HepG2 (cell line): ENCODE measurements at regions not wholly inside any gene's neighbourhood (a gene's known extent, or its start where the extent isn't known, plus 50 kb on each side); places are given as distances from the start of the nearest gene placed in this dataset.

Source experiments
- ATAC-seq: fragments of 200-7000 bp; cut with Tn5 transposase; 3 replicates; pipeline ENCODE4 v1.9.1; 2020; ENCODE audit warnings: mild to moderate bottlenecking, moderate library complexity
- BruUV-seq: library from RNA; stranded (reverse); fragments of 400-500 nt; replicated peaks from 2 replicates; lab custom pipeline; 2021; lab: Mats Ljungman, UMichigan
- CTCF ChIA-PET: fragments of 300-600 bp; formaldehyde crosslinking; extraction: SDS; loops from one replicate; lab custom pipeline; 2021; ENCODE audit warnings: low total read pairs, inconsistent platforms, low intra/inter-chr PET ratio; lab: Yijun Ruan, JAX
- POLR2A ChIA-PET: fragments of 350-600 bp; sonication (Branson Sonifier 250); formaldehyde crosslinking; loops from one replicate; lab custom pipeline; 2020; ENCODE audit warnings: antibody characterized with exemption, inconsistent platforms; lab: Yijun Ruan, JAX
- DNase-seq: peaks from one replicate; pipeline ENCODE4 v3.0.0-alpha.2; 2015; ENCODE audit warnings: low spot score
- FAIRE-seq: peaks from 3 replicates; lab custom pipeline; 2011; peaks lifted over from hg19 to GRCh38; lab: Jason Lieb, UNC
- H2AFZ ChIP-seq: one replicate; pipeline ENCODE4 v1.6.1; 2011; ENCODE audit warnings: low read length, inconsistent platforms
- H3K27ac ChIP-seq: fragments of 300-600 bp; 3 replicates; pipeline ENCODE4 v1.8.0; 2011; ENCODE audit warnings: mixed run types, mild to moderate bottlenecking, mixed read lengths, low read length, inconsistent platforms; ENCODE audit not compliant: insufficient read depth; ENCODE audit errors: extremely low read length
- H3K27me3 ChIP-seq, 2 experiments: fragments of 200-600 bp in 1 of 2; 2 replicates in 1 of 2; 3 replicates in 1 of 2; pipeline versions ENCODE4 v1.6.0 to v1.8.0; 2011; ENCODE audit warnings: low read length in 2 of 2, mild to moderate bottlenecking in 2 of 2, moderate library complexity in 2 of 2, inconsistent platforms in 1 of 2; ENCODE audit not compliant: insufficient read depth in 2 of 2, control insufficient read depth in 1 of 2
- H3K36me3 ChIP-seq, 2 experiments: fragments of 200-600 bp in 1 of 2; replicated peaks in 1 of 2; 2 replicates in 1 of 2; 3 replicates in 1 of 2; pipeline versions ENCODE4 v1.5.1 to v1.8.0; 2011; ENCODE audit warnings: low read length in 2 of 2, inconsistent platforms in 1 of 2; ENCODE audit not compliant: insufficient read depth in 2 of 2, control insufficient read depth in 1 of 2
- H3K4me1 ChIP-seq: 2 replicates; pipeline ENCODE4 v1.5.1; 2012; ENCODE audit warnings: low read length, inconsistent platforms; ENCODE audit not compliant: insufficient read depth
- H3K4me2 ChIP-seq: 2 replicates; pipeline ENCODE4 v1.6.0; 2011; ENCODE audit warnings: low read depth, low read length, inconsistent platforms
- H3K4me3 ChIP-seq, 3 experiments: fragments of 200-600 bp in 1 of 3; sonication (generic), shearing (Covaris generic) in 1 of 3; replicated peaks in 1 of 3; 2 replicates each; pipeline ENCODE4 v1.5.1; 2011 to 2016; ENCODE audit warnings: low read length in 3 of 3, inconsistent platforms in 2 of 3, low read depth in 2 of 3, mild to moderate bottlenecking in 2 of 3, control low read depth in 1 of 3, mixed read lengths in 1 of 3; ENCODE audit not compliant: insufficient read depth in 1 of 3
- H3K79me2 ChIP-seq: one replicate; pipeline ENCODE4 v1.6.1; 2011; ENCODE audit warnings: low read length, inconsistent platforms; ENCODE audit not compliant: insufficient read depth
- H3K9ac ChIP-seq: 2 replicates; pipeline ENCODE4 v1.6.0; 2011; ENCODE audit warnings: mild to moderate bottlenecking, low read depth, low read length, inconsistent platforms; ENCODE audit not compliant: insufficient read depth
- H3K9me3 ChIP-seq: 2 replicates; pipeline ENCODE4 v1.5.1; 2012; ENCODE audit warnings: mild to moderate bottlenecking, low read length
- H4K20me1 ChIP-seq: 2 replicates; pipeline ENCODE4 v1.6.0; 2011; ENCODE audit warnings: inconsistent platforms, mild to moderate bottlenecking, low read length, moderate library complexity; ENCODE audit not compliant: insufficient read depth
- ARNT ChIP-seq: fragments of 450-650 bp; IDR thresholded peaks from 2 replicates; pipeline ENCODE4 v1.6.1; 2017
- ATF7-NPFF ChIP-seq: sonication (generic); formaldehyde crosslinking; IDR thresholded peaks from 2 replicates; pipeline ENCODE4 v1.8.1; 2023; ENCODE audit warnings: mild to moderate bottlenecking, low read depth, missing genetic modification reagents, moderate library complexity
- GTF3A ChIP-seq: sonication (generic); formaldehyde crosslinking; conservative IDR thresholded peaks from 2 replicates; pipeline ENCODE4 v1.4.0; 2020; ENCODE audit warnings: mild to moderate bottlenecking, missing genetic modification reagents
- MED8 ChIP-seq: sonication (generic); formaldehyde crosslinking; IDR thresholded peaks from 2 replicates; pipeline ENCODE4 v1.8.1; 2023; ENCODE audit warnings: mild to moderate bottlenecking, missing genetic modification reagents; ENCODE audit not compliant: insufficient replicate concordance
- NFKBIZ ChIP-seq: IDR thresholded peaks from 2 replicates; pipeline ENCODE4 v1.6.1; 2018; ENCODE audit warnings: missing genetic modification reagents, missing compliant biosample characterization
- NR3C1 ChIP-seq: sonication (generic); formaldehyde crosslinking; IDR thresholded peaks from 2 replicates; pipeline ENCODE4 v1.4.0; 2020; ENCODE audit warnings: missing genetic modification reagents
- SMARCC2 ChIP-seq: fragments of 450-650 bp; IDR thresholded peaks from 2 replicates; pipeline ENCODE4 v1.6.1; 2017; ENCODE audit warnings: antibody characterized with exemption, mild to moderate bottlenecking
- SRSF9 ChIP-seq: fragments of 200-400 bp; formaldehyde crosslinking; IDR thresholded peaks from 2 replicates; pipeline ENCODE4 v1.6.1; 2018; ENCODE audit warnings: borderline replicate concordance, mild to moderate bottlenecking, low read depth, low read length; ENCODE audit not compliant: insufficient read depth, poor library complexity, severe bottlenecking
- TEF ChIP-seq: sonication (generic); formaldehyde crosslinking; IDR thresholded peaks from 2 replicates; pipeline ENCODE4 v1.5.0; 2020; ENCODE audit warnings: missing genetic modification reagents
- ZBED4 ChIP-seq: sonication (generic); formaldehyde crosslinking; IDR thresholded peaks from 2 replicates; pipeline ENCODE4 v1.4.0; 2020; ENCODE audit warnings: missing genetic modification reagents, borderline replicate concordance
- ZFX ChIP-seq: sonication (generic); formaldehyde crosslinking; IDR thresholded peaks from 2 replicates; pipeline ENCODE4 v1.4.0; 2020; ENCODE audit warnings: mild to moderate bottlenecking, low read depth, missing genetic modification reagents, moderate library complexity
- ZNF12 ChIP-seq: sonication (generic); formaldehyde crosslinking; IDR thresholded peaks from 2 replicates; pipeline ENCODE4 v1.5.0; 2020; ENCODE audit warnings: missing genetic modification reagents
- ZNF263 ChIP-seq: sonication (generic); formaldehyde crosslinking; IDR thresholded peaks from 2 replicates; pipeline ENCODE4 v1.4.0; 2020; ENCODE audit warnings: missing genetic modification reagents
- ZNF460 ChIP-seq: sonication (generic); formaldehyde crosslinking; IDR thresholded peaks from 2 replicates; pipeline ENCODE4 v1.5.1; 2020; ENCODE audit warnings: missing genetic modification reagents, mild to moderate bottlenecking, borderline replicate concordance
- ZNF547 ChIP-seq: sonication (generic); formaldehyde crosslinking; IDR thresholded peaks from 2 replicates; pipeline ENCODE4 v1.5.1; 2020; ENCODE audit warnings: mild to moderate bottlenecking, missing genetic modification reagents
- ZNF720 ChIP-seq: sonication (generic); formaldehyde crosslinking; IDR thresholded peaks from 2 replicates; pipeline ENCODE4 v1.4.0; 2020; ENCODE audit warnings: missing genetic modification reagents
- ZNF766 ChIP-seq: sonication (generic); formaldehyde crosslinking; IDR thresholded peaks from 2 replicates; pipeline ENCODE4 v1.5.0; 2020; ENCODE audit warnings: missing genetic modification reagents, borderline replicate concordance
- WGBS: methylation state at CpG from one replicate; pipeline ENCODE4 v1.1.6; 2017; ENCODE audit warnings: low lambda C conversion rate; 5-methylcytosine and 5-hydroxymethylcytosine counted together
- in situ Hi-C: cut with HindIII; loops from 2 replicates; pipeline ENCODE4 v1.10.0; 2017; ENCODE audit warnings: low pct_unique_long_range_greater_than_20kb; ENCODE audit not compliant: extremely low pct_ligation_motif_present
- intact Hi-C: fragments of 100-400 bp; cut with micrococcal nuclease; formaldehyde crosslinking; loops from one replicate; pipeline ENCODE4 v1.10.0; 2022; ENCODE audit not compliant: unreplicated experiment

GRCh38 chr4:164441109-164441508 is 312.8 kb upstream of the SMIM31 start:
- Histone ChIP-seq H3K36me3 (no peaks in the 10 kb centered on the region), H3K9me3 (no peaks in the 10 kb centered on the region), H3K79me2 (no peaks in the 10 kb centered on the region), H3K27me3 (no peaks in the 10 kb centered on the region), H3K4me1 (no peaks in the 10 kb centered on the region), H3K27ac (no peak overlapping the region), H3K4me3 (no peak overlapping the region), H3K4me2 (no peak overlapping the region), H2AFZ (no peak overlapping the region), H3K9ac (no peak overlapping the region), H4K20me1 (no peaks in the 10 kb centered on the region)
- in situ Hi-C loops (no loop called here), intact Hi-C loops (no loop called here)
- FAIRE-seq (no peak), ATAC-seq (no peak), DNase-seq (no peak)
- TF ChIP-seq NR3C1 (CRISPR knock-in tag), result no peak
- no peak for TF ChIP-seq ZBED4
- TF ChIP-seq TEF (CRISPR knock-in tag), result no peak
- no peak for TF ChIP-seq MED8 (CRISPR knock-in tag)
- POLR2A ChIA-PET, result no interaction called here
- WGBS, result 6% methylated on average over 1 of the region's 1 CpG
- CTCF ChIA-PET, result no interaction called here
- BruUV-seq, result no TSS peak

DNA sequence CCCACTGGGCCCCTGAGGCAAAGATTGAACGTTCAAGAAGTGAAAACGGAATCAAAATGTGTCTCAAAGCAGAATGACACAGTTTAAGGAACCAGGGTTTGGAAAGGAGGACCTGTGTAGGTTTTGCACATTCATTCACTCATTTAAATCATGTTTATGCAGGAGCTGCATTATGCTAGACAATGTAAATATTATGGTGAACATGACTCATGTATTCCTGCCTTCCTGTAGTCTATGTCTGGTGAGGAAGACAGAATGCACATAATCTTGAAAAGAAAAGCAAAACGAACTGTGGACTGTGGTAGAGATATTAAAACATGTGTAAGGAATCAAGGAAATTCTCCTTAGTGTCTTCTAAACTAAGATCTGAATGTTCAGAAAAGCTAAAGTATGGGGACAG is 311.8 kb upstream of the SMIM31 start:
- Histone ChIP-seq H3K4me2 (no peak overlapping the region), H3K9ac (no peak overlapping the region), H3K9me3 (no peaks in the 10 kb centered on the region), H3K4me1 (no peaks in the 10 kb centered on the region), H4K20me1 (no peaks in the 10 kb centered on the region), H3K27me3 (no peaks in the 10 kb centered on the region), H2AFZ (no peak overlapping the region), H3K27ac (no peak overlapping the region), H3K79me2 (no peaks in the 10 kb centered on the region), H3K4me3 (no peak overlapping the region), H3K36me3 (no peaks in the 10 kb centered on the region)
- ChIA-PET POLR2A (no interaction called here), CTCF (no interaction called here)
- no peak for DNase-seq
- intact Hi-C loops, result no loop called here
- no peak for FAIRE-seq
- no TSS peak for BruUV-seq
- 0% methylated on average over 3 of the region's 3 CpGs for WGBS
- no peak for ATAC-seq
- in situ Hi-C loops, result no loop called here
- TF ChIP-seq ZNF766 (CRISPR knock-in tag), result no peak
- TF ChIP-seq NFKBIZ (CRISPR knock-in tag), result no peak
- no peak for TF ChIP-seq SRSF9
- no peak for TF ChIP-seq SMARCC2
- TF ChIP-seq ZNF720 (CRISPR knock-in tag), result no peak
- no peak for TF ChIP-seq ZNF263
- no peak for TF ChIP-seq ZNF12 (CRISPR knock-in tag)
- no peak for TF ChIP-seq ZFX (CRISPR knock-in tag)
- no peak for TF ChIP-seq ATF7-NPFF (CRISPR knock-in tag)
- no peak for TF ChIP-seq GTF3A (CRISPR knock-in tag)
- TF ChIP-seq ARNT, result no peak
- TF ChIP-seq ZNF460, result no peak
- no peak for TF ChIP-seq ZNF547 (CRISPR knock-in tag)
